Endothelial cell of umbilical vein (primary cell): ENCODE measurements at regions not wholly inside any gene's neighbourhood (a gene's known extent, or its start where the extent isn't known, plus 50 kb on each side); places are given as distances from the start of the nearest gene placed in this dataset.

ENCODE experiments used
- BruUV-seq: library from RNA; stranded (reverse); fragments of 400-500 nt; replicated peaks from 2 replicates; lab custom pipeline; 2021; lab: Mats Ljungman, UMichigan
- CTCF ChIA-PET: fragments of 300-600, 350-600 bp; sonication (Branson Sonifier 250); formaldehyde crosslinking; loops from one replicate; lab custom pipeline; 2021; ENCODE audit warnings: antibody characterized with exemption, inconsistent platforms; lab: Charles Lee
- POLR2A ChIA-PET: fragments of 300-600, 350-600 bp; sonication (Branson Sonifier 250); formaldehyde crosslinking; loops from one replicate; lab custom pipeline; 2021; ENCODE audit warnings: antibody characterized with exemption, inconsistent platforms; lab: Charles Lee
- DNase-seq: peaks from one replicate; pipeline ENCODE4 v3.0.0-alpha.2; 2011; ENCODE audit warnings: low read depth, low spot score
- FAIRE-seq: peaks from 2 replicates; lab custom pipeline; 2011; peaks lifted over from hg19 to GRCh38; lab: Jason Lieb, UNC
- H2AFZ ChIP-seq: 2 replicates; pipeline ENCODE4 v1.6.0; 2012; ENCODE audit warnings: low read depth, low read length, control low read depth, inconsistent platforms
- H3K27ac ChIP-seq: 2 replicates; pipeline ENCODE4 v1.5.1; 2011; ENCODE audit warnings: low read depth, mild to moderate bottlenecking, control low read depth, low read length, moderate library complexity; ENCODE audit not compliant: insufficient read depth
- H3K27me3 ChIP-seq, 2 experiments: 2 replicates each; pipeline versions ENCODE4 v1.6.0 to v1.6.1; 2011; ENCODE audit warnings: low read length in 2 of 2, mixed read lengths in 1 of 2; ENCODE audit not compliant: control insufficient read depth in 2 of 2, insufficient read depth in 2 of 2
- H3K36me3 ChIP-seq, 2 experiments: 2 replicates in 1 of 2; 3 replicates in 1 of 2; pipeline ENCODE4 v1.5.1; 2011; ENCODE audit warnings: low read length in 2 of 2, mild to moderate bottlenecking in 1 of 2, moderate library complexity in 1 of 2; ENCODE audit not compliant: control insufficient read depth in 2 of 2, insufficient read depth in 2 of 2; ENCODE audit errors: extremely low read depth in 1 of 2
- H3K4me1 ChIP-seq: 3 replicates; pipeline ENCODE4 v1.5.1; 2011; ENCODE audit warnings: mild to moderate bottlenecking, low read length; ENCODE audit not compliant: control insufficient read depth, insufficient read depth; ENCODE audit errors: extremely low read depth
- H3K4me2 ChIP-seq: 2 replicates; pipeline ENCODE4 v1.6.1; 2011; ENCODE audit warnings: low read length, control low read depth, mixed read lengths; ENCODE audit not compliant: insufficient read depth
- H3K4me3 ChIP-seq, 3 experiments: fragments of 200-600 bp in 1 of 3; sonication (generic), shearing (Covaris generic) in 1 of 3; replicated peaks in 1 of 3; 2 replicates each; pipeline ENCODE4 v1.5.1; 2011 to 2016; ENCODE audit warnings: control low read depth in 3 of 3, low read length in 3 of 3, mild to moderate bottlenecking in 2 of 3, inconsistent platforms in 1 of 3, low read depth in 1 of 3, moderate library complexity in 1 of 3; ENCODE audit not compliant: insufficient read depth in 1 of 3
- H3K79me2 ChIP-seq: 2 replicates; pipeline ENCODE4 v1.6.0; 2012; ENCODE audit warnings: low read length, inconsistent platforms; ENCODE audit not compliant: control insufficient read depth, insufficient read depth
- H3K9ac ChIP-seq: replicated peaks from 2 replicates; pipeline ENCODE3; 2011; ENCODE audit warnings: low read length, control low read depth; ENCODE audit not compliant: insufficient read depth; ENCODE audit errors: extremely low read depth
- H3K9me1 ChIP-seq: replicated peaks from 3 replicates; pipeline ENCODE4 v1.6.0; 2011; ENCODE audit warnings: mild to moderate bottlenecking, low read length; ENCODE audit not compliant: control insufficient read depth, insufficient read depth; ENCODE audit errors: extremely low read depth
- H3K9me3 ChIP-seq: replicated peaks from 2 replicates; pipeline ENCODE4 v1.5.1; 2012; ENCODE audit warnings: low read length, inconsistent platforms; ENCODE audit not compliant: control insufficient read depth, insufficient read depth
- H4K20me1 ChIP-seq: replicated peaks from 2 replicates; pipeline ENCODE3; 2011; ENCODE audit warnings: mild to moderate bottlenecking, low read length; ENCODE audit not compliant: control insufficient read depth, insufficient read depth; ENCODE audit errors: extremely low read depth
- EZH2 ChIP-seq: IDR thresholded peaks from 2 replicates; pipeline ENCODE4 v1.6.1; 2012; ENCODE audit warnings: borderline replicate concordance, low read depth, mild to moderate bottlenecking, moderate library complexity, low read length, inconsistent platforms; ENCODE audit not compliant: severe bottlenecking
- FOS ChIP-seq: IDR thresholded peaks from 2 replicates; pipeline ENCODE4 v1.6.1; 2011; ENCODE audit warnings: mild to moderate bottlenecking, low read length, moderate library complexity, borderline replicate concordance; ENCODE audit not compliant: insufficient read depth
- GATA2 ChIP-seq: IDR thresholded peaks from 2 replicates; pipeline ENCODE4 v1.7.0; 2011; ENCODE audit warnings: low read depth, mild to moderate bottlenecking, moderate library complexity, mixed read lengths, low read length; ENCODE audit not compliant: insufficient read length, insufficient read depth
- MYC ChIP-seq: IDR thresholded peaks from one replicate; pipeline ENCODE4 v1.6.1; 2011; ENCODE audit warnings: mild to moderate bottlenecking, low read depth, low read length
- POLR2A ChIP-seq: IDR thresholded peaks from 2 replicates; pipeline ENCODE4 v1.6.1; 2012; ENCODE audit warnings: low read depth, mild to moderate bottlenecking, control low read depth, low read length
- POLR2AphosphoS5 ChIP-seq: IDR thresholded peaks from 2 replicates; pipeline ENCODE4 v1.6.1; 2012; ENCODE audit warnings: low read depth, mild to moderate bottlenecking, control low read depth, low read length, moderate library complexity; ENCODE audit not compliant: insufficient read depth
- dilution Hi-C: fragments of 300-500 bp; cut with MboI; formaldehyde crosslinking; loops from one replicate; pipeline ENCODE4 v1.15.0; 2019; ENCODE audit warnings: low sequenced_read_pairs; ENCODE audit not compliant: extremely low pct_ligation_motif_present
- intact Hi-C: fragments of 100-400 bp; cut with micrococcal nuclease; formaldehyde crosslinking; loops from one replicate; pipeline ENCODE4 v1.10.0; 2022
- TF ChIP-seq, protein P1 (sequence below), 2 donors: IDR thresholded peaks; 1 replicate in 1 of 2; 2 replicates in 1 of 2; pipeline ENCODE4 v1.5.1; 2011; ENCODE audit warnings: low read length in 2 of 2, mild to moderate bottlenecking in 2 of 2, moderate library complexity in 2 of 2, control low read depth in 1 of 2, inconsistent platforms in 1 of 2, low read depth in 1 of 2; ENCODE audit not compliant: insufficient read depth in 1 of 2; ENCODE audit errors: extremely low read depth in 1 of 2
- TF ChIP-seq, protein P2 (sequence below): IDR thresholded peaks from 2 replicates; pipeline ENCODE4 v1.6.1; 2011; ENCODE audit not compliant: insufficient read depth, insufficient read length

DNA sequence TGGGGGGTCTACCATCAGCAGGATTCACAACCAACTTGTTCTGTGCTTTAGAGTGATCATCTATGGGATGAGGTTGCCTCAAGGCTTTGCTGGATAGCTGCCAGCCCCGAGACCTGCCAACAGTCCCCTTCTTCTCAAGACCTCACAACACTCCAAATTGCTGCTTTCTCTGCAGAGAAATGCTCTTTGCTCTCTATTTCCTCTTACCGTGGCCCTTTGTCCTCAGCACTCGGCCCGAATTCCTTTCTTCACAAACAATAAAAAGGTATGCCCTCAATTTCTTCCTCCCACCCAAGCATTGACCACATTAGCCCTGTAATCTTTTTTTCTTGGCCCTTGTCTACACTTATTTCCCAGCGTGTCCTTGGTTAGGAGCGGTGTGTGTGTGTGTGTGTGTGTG is 147.4 kb upstream of the SNX19 start:
- CTCF ChIA-PET: interaction anchor here (0.7 kb wide), 1 partner anchor 610 kb away, joined by 3 read pairs; no protein-coding TSS in a partner anchor
- intact Hi-C loops: loop anchor here (1.0 to 10.0 kb wide), 3 partner anchors 141 to 611 kb away; no protein-coding TSS in a partner anchor
- H3K9ac ChIP-seq: no peak overlapping the region
- dilution Hi-C loops: loop anchor here (25.0 kb wide), 1 partner anchor 599 kb away; no protein-coding TSS in a partner anchor
- H4K20me1 ChIP-seq: no peaks in the 10 kb centered on the region
- H3K27me3 ChIP-seq: no peaks in the 10 kb centered on the region
- no peaks in the 10 kb centered on the region for H3K9me3 ChIP-seq
- DNase-seq (no peak), FAIRE-seq (no peak)
- no peak overlapping the region for H2AFZ ChIP-seq
- TF ChIP-seq GATA2: no peak
- H3K36me3 ChIP-seq: no peaks in the 10 kb centered on the region
- no peak overlapping the region for H3K4me3 ChIP-seq
- POLR2A ChIA-PET: no interaction called here
- H3K79me2 ChIP-seq: no peaks in the 10 kb centered on the region
- no peak overlapping the region for H3K4me2 ChIP-seq
- no TSS peak for BruUV-seq
- no peaks in the 10 kb centered on the region for H3K4me1 ChIP-seq
- no peak overlapping the region for H3K27ac ChIP-seq
- no peaks in the 10 kb centered on the region for H3K9me1 ChIP-seq

DNA sequence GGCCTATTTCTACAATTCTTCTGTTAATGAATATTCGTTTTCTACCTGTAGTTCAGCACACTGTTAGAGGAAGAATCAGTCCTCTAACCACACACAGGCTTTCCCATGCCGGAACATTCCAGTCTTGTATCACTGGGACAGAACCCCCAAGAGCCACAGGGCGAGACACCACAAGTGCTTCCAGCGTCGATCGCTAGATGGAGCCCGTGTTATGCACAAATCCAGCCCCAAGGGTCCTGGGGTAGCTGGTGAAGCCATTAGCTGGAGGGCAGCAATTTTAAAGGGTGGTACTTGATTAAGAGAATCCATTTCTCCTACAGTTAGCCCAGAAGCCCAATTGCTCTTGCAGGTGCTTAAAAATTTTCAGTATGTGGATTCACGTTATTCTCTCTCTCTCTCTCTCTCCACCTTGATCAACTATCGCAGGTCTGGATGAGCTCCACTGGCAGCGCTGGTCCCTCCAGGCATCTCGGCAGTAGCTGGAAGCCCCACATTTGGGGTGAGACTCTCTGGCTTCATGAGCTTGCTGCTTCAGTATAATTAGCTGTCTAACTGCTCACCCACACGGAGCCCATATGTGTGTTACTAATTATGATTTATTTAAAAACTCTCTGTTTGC is 148.2 kb upstream of the SNX19 start:
- H2AFZ ChIP-seq: no peak overlapping the region
- peak; percentile 23 for DNase-seq
- H3K36me3 ChIP-seq: no peaks in the 10 kb centered on the region
- TF ChIP-seq FOS (no peak), MYC (no peak), POLR2A (no peak), POLR2AphosphoS5 (no peak), EZH2 (no peak), GATA2 (no peak)
- TF ChIP-seq, protein P1, sequence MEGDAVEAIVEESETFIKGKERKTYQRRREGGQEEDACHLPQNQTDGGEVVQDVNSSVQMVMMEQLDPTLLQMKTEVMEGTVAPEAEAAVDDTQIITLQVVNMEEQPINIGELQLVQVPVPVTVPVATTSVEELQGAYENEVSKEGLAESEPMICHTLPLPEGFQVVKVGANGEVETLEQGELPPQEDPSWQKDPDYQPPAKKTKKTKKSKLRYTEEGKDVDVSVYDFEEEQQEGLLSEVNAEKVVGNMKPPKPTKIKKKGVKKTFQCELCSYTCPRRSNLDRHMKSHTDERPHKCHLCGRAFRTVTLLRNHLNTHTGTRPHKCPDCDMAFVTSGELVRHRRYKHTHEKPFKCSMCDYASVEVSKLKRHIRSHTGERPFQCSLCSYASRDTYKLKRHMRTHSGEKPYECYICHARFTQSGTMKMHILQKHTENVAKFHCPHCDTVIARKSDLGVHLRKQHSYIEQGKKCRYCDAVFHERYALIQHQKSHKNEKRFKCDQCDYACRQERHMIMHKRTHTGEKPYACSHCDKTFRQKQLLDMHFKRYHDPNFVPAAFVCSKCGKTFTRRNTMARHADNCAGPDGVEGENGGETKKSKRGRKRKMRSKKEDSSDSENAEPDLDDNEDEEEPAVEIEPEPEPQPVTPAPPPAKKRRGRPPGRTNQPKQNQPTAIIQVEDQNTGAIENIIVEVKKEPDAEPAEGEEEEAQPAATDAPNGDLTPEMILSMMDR (IDR thresholded peaks at IDR 0.05; ENCODE audit: extremely low read depth in 1 of 2, insufficient read depth in 1 of 2, low read depth in 1 of 2, low read length in 2 of 2): peak; percentile 54 to 63
- TF ChIP-seq, protein P2, sequence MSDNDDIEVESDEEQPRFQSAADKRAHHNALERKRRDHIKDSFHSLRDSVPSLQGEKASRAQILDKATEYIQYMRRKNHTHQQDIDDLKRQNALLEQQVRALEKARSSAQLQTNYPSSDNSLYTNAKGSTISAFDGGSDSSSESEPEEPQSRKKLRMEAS: no peak
- no peaks in the 10 kb centered on the region for H4K20me1 ChIP-seq
- dilution Hi-C loops: loop anchor here (25.0 kb wide), 1 partner anchor 598 kb away; no protein-coding TSS in a partner anchor
- BruUV-seq: no TSS peak
- CTCF ChIA-PET: interaction anchor here (0.6 to 1.8 kb wide), 6 partner anchors 604 to 1876 kb away, joined by 3 to 24 read pairs (median 3); no protein-coding TSS in a partner anchor
- H3K79me2 ChIP-seq: no peaks in the 10 kb centered on the region
- no peaks in the 10 kb centered on the region for H3K9me3 ChIP-seq
- no peak overlapping the region for H3K4me2 ChIP-seq
- no peak overlapping the region for H3K27ac ChIP-seq
- intact Hi-C loops: loop anchor here (1.0 to 10.0 kb wide), 3 partner anchors 142 to 610 kb away; no protein-coding TSS in a partner anchor
- no peak overlapping the region for H3K4me3 ChIP-seq
- no peaks in the 10 kb centered on the region for H3K27me3 ChIP-seq
- POLR2A ChIA-PET: no interaction called here
- H3K9me1 ChIP-seq: no peaks in the 10 kb centered on the region
- no peak overlapping the region for H3K9ac ChIP-seq
- no peaks in the 10 kb centered on the region for H3K4me1 ChIP-seq
- FAIRE-seq: no peak
